ENCODE measurements at regions not wholly inside any gene's neighbourhood (a gene's known extent, or its start where the extent isn't known, plus 50 kb on each side); places are given as distances from the start of the nearest gene placed in this dataset.
"Not testable (repeated sequence)": the region's sequence is repeated elsewhere in the genome, so short reads cannot be mapped to it uniquely, and the experiment has no call there.

GRCh38 chr11:101254037-101254436 lies 124.4 kb upstream of the PGR start:
- Histone ChIP-seq H3K36me3 (ENCODE audit: control insufficient read depth in 2 of 2, extremely low read depth in 1 of 2, insufficient read depth in 2 of 2, low read length in 2 of 2) (no peaks in the 10 kb centered on the region), H3K27ac (ENCODE audit: control insufficient read depth, insufficient read depth, low read length) (no peak overlapping the region), H2AFZ (ENCODE audit: control insufficient read depth, low read length) (no peak overlapping the region), H3K79me2 (ENCODE audit: control insufficient read depth, insufficient read depth, low read length) (no peaks in the 10 kb centered on the region), H3K9me3 (ENCODE audit: control insufficient read depth, low read depth, low read length) (no peaks in the 10 kb centered on the region), H3K4me1 (ENCODE audit: control insufficient read depth, extremely low read depth, insufficient read depth, low read length) (no peaks in the 10 kb centered on the region), H4K20me1 (ENCODE audit: control insufficient read depth, extremely low read depth, insufficient read depth, low read length) (no peaks in the 10 kb centered on the region), H3K9me1 (ENCODE audit: control insufficient read depth, extremely low read depth, insufficient read depth, low read length) (no peaks in the 10 kb centered on the region), H3K9ac (ENCODE audit: control insufficient read depth, extremely low read depth, insufficient read depth, low read length) (no peak overlapping the region), H3K4me2 (ENCODE audit: control insufficient read depth, extremely low read depth, insufficient read depth, low read depth, low read length) (no peak overlapping the region), H3K4me3 (ENCODE audit: control insufficient read depth in 2 of 3, extremely low read depth in 1 of 3, insufficient read depth in 2 of 3, low read depth in 1 of 3, low read length in 3 of 3) (no peak overlapping the region), H3K27me3 (ENCODE audit: control insufficient read depth, extremely low read depth, insufficient read depth, low read length) (no peaks in the 10 kb centered on the region)
- FAIRE-seq: no peak
- TF ChIP-seq CTCF (optimal IDR thresholded peaks at IDR 0.05 in 1 of 3, IDR thresholded peaks at IDR 0.05 in 1 of 3, conservative IDR thresholded peaks at IDR 0.05 in 1 of 3; ENCODE audit: extremely low read depth in 1 of 3, insufficient read depth in 2 of 3, low read length in 3 of 3) (no peak), EZH2 (IDR thresholded peaks at IDR 0.05; ENCODE audit: low read length) (no peak)
- no peak for DNase-seq (ENCODE audit: low read depth, low spot score)
- dilution Hi-C loops (cut with MboI; ENCODE audit: extremely low pct_ligation_motif_present, low sequenced_read_pairs): no loop called here

GRCh38 chr11:101245635-101246034 lies 116.0 kb upstream of the PGR start:
- H2AFZ ChIP-seq (ENCODE audit: control insufficient read depth, low read length); H3K36me3 ChIP-seq (ENCODE audit: control insufficient read depth in 2 of 2, extremely low read depth in 1 of 2, insufficient read depth in 2 of 2, low read length in 2 of 2); H3K4me2 ChIP-seq (ENCODE audit: control insufficient read depth, extremely low read depth, insufficient read depth, low read depth, low read length); H3K4me3 ChIP-seq (ENCODE audit: control insufficient read depth in 2 of 3, extremely low read depth in 1 of 3, insufficient read depth in 2 of 3, low read depth in 1 of 3, low read length in 3 of 3); H3K27ac ChIP-seq (ENCODE audit: control insufficient read depth, insufficient read depth, low read length); H4K20me1 ChIP-seq (ENCODE audit: control insufficient read depth, extremely low read depth, insufficient read depth, low read length); H3K4me1 ChIP-seq (ENCODE audit: control insufficient read depth, extremely low read depth, insufficient read depth, low read length); dilution Hi-C loops (cut with MboI; ENCODE audit: extremely low pct_ligation_motif_present, low sequenced_read_pairs); H3K9me1 ChIP-seq (ENCODE audit: control insufficient read depth, extremely low read depth, insufficient read depth, low read length); H3K9ac ChIP-seq (ENCODE audit: control insufficient read depth, extremely low read depth, insufficient read depth, low read length); H3K27me3 ChIP-seq (ENCODE audit: control insufficient read depth, extremely low read depth, insufficient read depth, low read length); H3K79me2 ChIP-seq (ENCODE audit: control insufficient read depth, insufficient read depth, low read length); H3K9me3 ChIP-seq (ENCODE audit: control insufficient read depth, low read depth, low read length); FAIRE-seq; DNase-seq (ENCODE audit: low read depth, low spot score): not testable (repeated sequence)

- H3K27ac ChIP-seq (ENCODE audit: control insufficient read depth, insufficient read depth, low read length); H3K9me3 ChIP-seq (ENCODE audit: control insufficient read depth, low read depth, low read length); H3K4me2 ChIP-seq (ENCODE audit: control insufficient read depth, extremely low read depth, insufficient read depth, low read depth, low read length): not testable (repeated sequence)
These were observed 115.5 kb upstream of the PGR start for GRCh38 chr11:101245081-101245480.

More at GRCh38 chr11:101245081-101245480, 115.5 kb upstream of the PGR start:
- H3K9ac ChIP-seq (ENCODE audit: control insufficient read depth, extremely low read depth, insufficient read depth, low read length); FAIRE-seq; H3K36me3 ChIP-seq (ENCODE audit: control insufficient read depth in 2 of 2, extremely low read depth in 1 of 2, insufficient read depth in 2 of 2, low read length in 2 of 2); H3K4me1 ChIP-seq (ENCODE audit: control insufficient read depth, extremely low read depth, insufficient read depth, low read length); H3K27me3 ChIP-seq (ENCODE audit: control insufficient read depth, extremely low read depth, insufficient read depth, low read length); dilution Hi-C loops (cut with MboI; ENCODE audit: extremely low pct_ligation_motif_present, low sequenced_read_pairs); H3K79me2 ChIP-seq (ENCODE audit: control insufficient read depth, insufficient read depth, low read length); H4K20me1 ChIP-seq (ENCODE audit: control insufficient read depth, extremely low read depth, insufficient read depth, low read length); DNase-seq (ENCODE audit: low read depth, low spot score); H3K4me3 ChIP-seq (ENCODE audit: control insufficient read depth in 2 of 3, extremely low read depth in 1 of 3, insufficient read depth in 2 of 3, low read depth in 1 of 3, low read length in 3 of 3); H3K9me1 ChIP-seq (ENCODE audit: control insufficient read depth, extremely low read depth, insufficient read depth, low read length): not testable (repeated sequence)
- H2AFZ ChIP-seq (ENCODE audit: control insufficient read depth, low read length): peak overlapping the region; percentile 3
